Thyroid gland (tissue), 4 donors: ENCODE measurements at regions not wholly inside any gene's neighbourhood (a gene's known extent, or its start where the extent isn't known, plus 50 kb on each side); places are given as distances from the start of the nearest gene placed in this dataset.

Source experiments
- POLR2A ChIP-seq, 2 donors: fragments of 450-650 bp; IDR thresholded peaks; one replicate each; pipeline ENCODE4 v1.6.1; 2017; ENCODE audit warnings: antibody characterized with exemption in 2 of 2, mild to moderate bottlenecking in 2 of 2, moderate library complexity in 1 of 2
- TF ChIP-seq, protein P1 (sequence below), 6 experiments: fragments of 200-600 bp in 3 of 6; fragments of 450-650 bp in 3 of 6; sonication (generic) in 3 of 6; IDR thresholded peaks; one replicate each; pipeline ENCODE4 v1.5.1; 2016 to 2019; ENCODE audit warnings: antibody characterized with exemption in 6 of 6, mild to moderate bottlenecking in 2 of 6, inconsistent platforms in 1 of 6, moderate library complexity in 1 of 6

DNA sequence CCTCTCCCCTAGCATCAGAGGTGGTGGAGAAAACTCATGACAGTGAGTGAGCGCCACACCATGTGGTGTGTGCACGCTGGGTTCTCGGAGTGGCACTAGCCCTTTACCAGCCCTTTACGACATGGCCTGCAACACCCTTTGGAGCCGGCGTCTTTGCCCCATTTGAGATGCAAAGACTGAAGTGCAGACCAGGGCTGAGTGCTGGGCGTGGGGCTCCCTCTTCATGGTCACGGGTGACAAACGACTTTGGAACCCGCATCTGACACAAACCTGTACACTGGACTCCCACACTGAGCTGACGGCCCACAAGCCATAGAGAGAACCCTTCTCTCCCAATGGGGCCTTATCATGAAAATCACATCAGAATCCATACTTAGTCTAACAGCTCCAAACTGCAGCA lies 76.8 kb upstream of the ALDH1L1 start:
- no peak for TF ChIP-seq POLR2A (IDR thresholded peaks at IDR 0.05)
- TF ChIP-seq, protein P1, sequence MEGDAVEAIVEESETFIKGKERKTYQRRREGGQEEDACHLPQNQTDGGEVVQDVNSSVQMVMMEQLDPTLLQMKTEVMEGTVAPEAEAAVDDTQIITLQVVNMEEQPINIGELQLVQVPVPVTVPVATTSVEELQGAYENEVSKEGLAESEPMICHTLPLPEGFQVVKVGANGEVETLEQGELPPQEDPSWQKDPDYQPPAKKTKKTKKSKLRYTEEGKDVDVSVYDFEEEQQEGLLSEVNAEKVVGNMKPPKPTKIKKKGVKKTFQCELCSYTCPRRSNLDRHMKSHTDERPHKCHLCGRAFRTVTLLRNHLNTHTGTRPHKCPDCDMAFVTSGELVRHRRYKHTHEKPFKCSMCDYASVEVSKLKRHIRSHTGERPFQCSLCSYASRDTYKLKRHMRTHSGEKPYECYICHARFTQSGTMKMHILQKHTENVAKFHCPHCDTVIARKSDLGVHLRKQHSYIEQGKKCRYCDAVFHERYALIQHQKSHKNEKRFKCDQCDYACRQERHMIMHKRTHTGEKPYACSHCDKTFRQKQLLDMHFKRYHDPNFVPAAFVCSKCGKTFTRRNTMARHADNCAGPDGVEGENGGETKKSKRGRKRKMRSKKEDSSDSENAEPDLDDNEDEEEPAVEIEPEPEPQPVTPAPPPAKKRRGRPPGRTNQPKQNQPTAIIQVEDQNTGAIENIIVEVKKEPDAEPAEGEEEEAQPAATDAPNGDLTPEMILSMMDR (IDR thresholded peaks at IDR 0.05): no peak
